Progenitor cell of endocrine pancreas (in vitro differentiated cells): ENCODE measurements at regions not wholly inside any gene's neighbourhood (a gene's known extent, or its start where the extent isn't known, plus 50 kb on each side); places are given as distances from the start of the nearest gene placed in this dataset.
"Not testable (repeated sequence)": the region's sequence is repeated elsewhere in the genome, so short reads cannot be mapped to it uniquely, and the experiment has no call there.

ENCODE experiments used
- DNase-seq: peaks from one replicate; pipeline ENCODE4 v3.0.0; 2021; ENCODE audit warnings: low spot score; ENCODE audit not compliant: unreplicated experiment
- H3K27ac Mint-ChIP-seq: 2 replicates; pipeline ENCODE4 v1.8.0; 2021; ENCODE audit warnings: mild to moderate bottlenecking, moderate library complexity, mixed read lengths
- H3K27me3 Mint-ChIP-seq: 2 replicates; pipeline ENCODE4 v1.8.0; 2021; ENCODE audit warnings: mixed read lengths
- H3K36me3 Mint-ChIP-seq: 2 replicates; pipeline ENCODE4 v1.8.0; 2022; ENCODE audit warnings: mixed read lengths; ENCODE audit not compliant: insufficient read depth
- H3K4me1 Mint-ChIP-seq: 2 replicates; pipeline ENCODE4 v1.8.0; 2021; ENCODE audit warnings: low read depth, mixed read lengths
- H3K4me3 Mint-ChIP-seq: 2 replicates; pipeline ENCODE4 v1.8.0; 2021; ENCODE audit warnings: low read depth, mild to moderate bottlenecking, moderate library complexity, mixed read lengths
- H3K9me3 Mint-ChIP-seq: 2 replicates; pipeline ENCODE4 v1.8.0; 2021; ENCODE audit warnings: low read depth, mixed read lengths
- CTCF ChIP-seq: fragments of 200-600 bp; sonication (generic); IDR thresholded peaks from one replicate; pipeline ENCODE4 v1.5.0; 2021; ENCODE audit warnings: antibody characterized with exemption, mild to moderate bottlenecking; ENCODE audit not compliant: unreplicated experiment

GRCh38 chr17:22303865-22304264 is 611.5 kb downstream of the KCNJ18 start:
- Mint-ChIP-seq H3K9me3 (peaks cover 46% of the 10 kb centered on the region), H3K36me3 (peaks cover 2% of the 10 kb centered on the region), H3K4me3 (no peak overlapping the region)

GRCh38 chr17:22304667-22305303 is 612.5 kb downstream of the KCNJ18 start:
- Mint-ChIP-seq H3K36me3 (peaks cover 2% of the 10 kb centered on the region), H3K27me3 (no peaks in the 10 kb centered on the region), H3K9me3 (peaks cover 42% of the 10 kb centered on the region), H3K27ac (no peak overlapping the region), H3K4me1 (no peaks in the 10 kb centered on the region), H3K4me3 (no peak overlapping the region)
- no peak for DNase-seq
- TF ChIP-seq CTCF = no peak

More at GRCh38 chr17:22303865-22304264, 611.5 kb downstream of the KCNJ18 start:
- Mint-ChIP-seq H3K4me1 (no peaks in the 10 kb centered on the region), H3K27me3 (no peaks in the 10 kb centered on the region), H3K27ac (no peak overlapping the region)
- no peak for DNase-seq
- TF ChIP-seq CTCF = no peak

- no peak for TF ChIP-seq CTCF
- no peak overlapping the region for H3K4me3 Mint-ChIP-seq
- H3K4me1 Mint-ChIP-seq = no peaks in the 10 kb centered on the region
- no peak overlapping the region for H3K27ac Mint-ChIP-seq
- peaks cover 6% of the 10 kb centered on the region for H3K36me3 Mint-ChIP-seq
- DNase-seq = no peak
- peaks cover 49% of the 10 kb centered on the region for H3K9me3 Mint-ChIP-seq
- no peaks in the 10 kb centered on the region for H3K27me3 Mint-ChIP-seq
Measured at GRCh38 chr17:22305356-22306071, 613.2 kb downstream of the KCNJ18 start.

- not testable (repeated sequence) for H3K4me3 Mint-ChIP-seq, H3K27me3 Mint-ChIP-seq, DNase-seq, H3K4me1 Mint-ChIP-seq, H3K27ac Mint-ChIP-seq, H3K36me3 Mint-ChIP-seq
- peaks cover 46% of the 10 kb centered on the region for H3K9me3 Mint-ChIP-seq
Measured at GRCh38 chr17:22310292-22310691, 618.0 kb downstream of the KCNJ18 start.

GRCh38 chr17:22310717-22311686 is 618.7 kb downstream of the KCNJ18 start:
- Mint-ChIP-seq H3K27ac (no peak overlapping the region), H3K27me3 (no peaks in the 10 kb centered on the region), H3K4me1 (no peaks in the 10 kb centered on the region), H3K9me3 (peaks cover 41% of the 10 kb centered on the region), H3K4me3 (no peak overlapping the region), H3K36me3 (peaks cover 4% of the 10 kb centered on the region)
- TF ChIP-seq CTCF = no peak
- no peak for DNase-seq

- H3K36me3 Mint-ChIP-seq, H3K4me3 Mint-ChIP-seq, H3K27me3 Mint-ChIP-seq, H3K4me1 Mint-ChIP-seq, H3K27ac Mint-ChIP-seq, DNase-seq: not testable (repeated sequence)
- peaks cover 27% of the 10 kb centered on the region for H3K9me3 Mint-ChIP-seq
Measured at GRCh38 chr17:22321001-22321400, 628.7 kb downstream of the KCNJ18 start.

- H3K27me3 Mint-ChIP-seq, DNase-seq, H3K4me3 Mint-ChIP-seq, H3K36me3 Mint-ChIP-seq, H3K27ac Mint-ChIP-seq, H3K4me1 Mint-ChIP-seq: not testable (repeated sequence)
- peaks cover 27% of the 10 kb centered on the region for H3K9me3 Mint-ChIP-seq
Measured at GRCh38 chr17:22322893-22323550, 630.7 kb downstream of the KCNJ18 start.
